CMK (cell line): ENCODE measurements at regions not wholly inside any gene's neighbourhood (a gene's known extent, or its start where the extent isn't known, plus 50 kb on each side); places are given as distances from the start of the nearest gene placed in this dataset.

Experiments used
- DNase-seq: peaks from one replicate; pipeline ENCODE4 v3.0.0-alpha.2; 2010; ENCODE audit warnings: low read depth

- DNase-seq: no peak
These were observed 300.5 kb downstream of the GRIN2B start for GRCh38 chr12:13680916-13681315.

GRCh38 chr12:13676880-13677279, 304.5 kb downstream of the GRIN2B start:
- DNase-seq: no peak

- no peak for DNase-seq
These were observed 311.0 kb downstream of the GRIN2B start for GRCh38 chr12:13670285-13670866.

GRCh38 chr12:13668880-13669279, 312.5 kb downstream of the GRIN2B start:
- no peak for DNase-seq

- no peak for DNase-seq
These were observed 314.6 kb downstream of the GRIN2B start for GRCh38 chr12:13666806-13667205.

GRCh38 chr12:13661005-13661887, 320.2 kb downstream of the GRIN2B start:
- no peak for DNase-seq

- no peak for DNase-seq
These were observed 326.9 kb downstream of the GRIN2B start for GRCh38 chr12:13654456-13654855.

GRCh38 chr12:13652105-13652504, 329.3 kb downstream of the GRIN2B start:
- no peak for DNase-seq

GRCh38 chr12:13635709-13636108, 345.7 kb downstream of the GRIN2B start:
- no peak for DNase-seq

- no peak for DNase-seq
These were observed 349.5 kb downstream of the GRIN2B start for GRCh38 chr12:13631873-13632272.

- DNase-seq: no peak
These were observed 351.0 kb downstream of the GRIN2B start for GRCh38 chr12:13630354-13630753.

GRCh38 chr12:13628067-13628466, 353.3 kb downstream of the GRIN2B start:
- no peak for DNase-seq

- DNase-seq: no peak
These were observed 353.9 kb downstream of the GRIN2B start for GRCh38 chr12:13627536-13627935.

GRCh38 chr12:13613297-13613696, 368.1 kb downstream of the GRIN2B start:
- DNase-seq: no peak

- no peak for DNase-seq
These were observed 371.3 kb downstream of the GRIN2B start for GRCh38 chr12:13609894-13610679.

- no peak for DNase-seq
These were observed 375.1 kb downstream of the GRIN2B start for GRCh38 chr12:13606290-13606689.

- DNase-seq: no peak
These were observed 377.4 kb downstream of the GRIN2B start for GRCh38 chr12:13603953-13604352.

GRCh38 chr12:13602172-13602571, 379.2 kb downstream of the GRIN2B start:
- DNase-seq: no peak

- DNase-seq: no peak
These were observed 382.2 kb downstream of the GRIN2B start for GRCh38 chr12:13599176-13599575.

GRCh38 chr12:13597837-13598236, 383.6 kb downstream of the GRIN2B start:
- no peak for DNase-seq

- DNase-seq: no peak
These were observed 384.2 kb downstream of the GRIN2B start for GRCh38 chr12:13597166-13597565.

GRCh38 chr12:13596714-13597113, 384.7 kb downstream of the GRIN2B start:
- no peak for DNase-seq
